ENCODE measurements at regions not wholly inside any gene's neighbourhood (a gene's known extent, or its start where the extent isn't known, plus 50 kb on each side); places are given as distances from the start of the nearest gene placed in this dataset.
"Not testable (repeated sequence)": the region's sequence is repeated elsewhere in the genome, so short reads cannot be mapped to it uniquely, and the experiment has no call there.

DNA sequence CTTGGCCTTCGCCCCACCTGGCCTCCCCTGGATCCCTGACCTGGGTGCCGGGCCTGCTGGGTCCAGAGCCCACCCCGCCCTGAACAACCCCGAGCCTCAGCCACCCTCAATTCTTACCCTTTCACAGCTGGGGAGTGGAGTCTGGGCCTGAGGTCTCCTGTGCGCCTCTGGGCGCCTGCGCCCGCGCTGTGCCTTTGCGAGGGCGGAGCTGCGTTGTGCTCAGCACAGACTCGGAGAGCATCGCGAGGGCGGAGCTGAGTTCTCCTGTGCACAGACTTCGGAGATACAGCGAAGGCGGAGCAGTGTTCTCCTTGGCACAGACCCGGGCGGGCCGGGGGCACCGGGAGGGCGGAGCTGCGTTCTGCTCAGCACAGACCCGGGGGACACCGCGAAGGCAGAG is 123.3 kb downstream of the PPIAL4E start:
- H3K9me3 ChIP-seq; H3K27me3 ChIP-seq; H3K36me3 ChIP-seq; H3K4me1 ChIP-seq; H3K27ac ChIP-seq; DNase-seq; H3K4me3 ChIP-seq; intact Hi-C loops (cut with DNase I): not testable (repeated sequence)
- no CpG with 5 or more reads among the region's 28 CpGs for WGBS, 2 donors
- ATAC-seq = peak in 5 of 8 donors; percentile 55 to 75 (median 61)
